ENCODE measurements at regions not wholly inside any gene's neighbourhood (a gene's known extent, or its start where the extent isn't known, plus 50 kb on each side); places are given as distances from the start of the nearest gene placed in this dataset.

DNA sequence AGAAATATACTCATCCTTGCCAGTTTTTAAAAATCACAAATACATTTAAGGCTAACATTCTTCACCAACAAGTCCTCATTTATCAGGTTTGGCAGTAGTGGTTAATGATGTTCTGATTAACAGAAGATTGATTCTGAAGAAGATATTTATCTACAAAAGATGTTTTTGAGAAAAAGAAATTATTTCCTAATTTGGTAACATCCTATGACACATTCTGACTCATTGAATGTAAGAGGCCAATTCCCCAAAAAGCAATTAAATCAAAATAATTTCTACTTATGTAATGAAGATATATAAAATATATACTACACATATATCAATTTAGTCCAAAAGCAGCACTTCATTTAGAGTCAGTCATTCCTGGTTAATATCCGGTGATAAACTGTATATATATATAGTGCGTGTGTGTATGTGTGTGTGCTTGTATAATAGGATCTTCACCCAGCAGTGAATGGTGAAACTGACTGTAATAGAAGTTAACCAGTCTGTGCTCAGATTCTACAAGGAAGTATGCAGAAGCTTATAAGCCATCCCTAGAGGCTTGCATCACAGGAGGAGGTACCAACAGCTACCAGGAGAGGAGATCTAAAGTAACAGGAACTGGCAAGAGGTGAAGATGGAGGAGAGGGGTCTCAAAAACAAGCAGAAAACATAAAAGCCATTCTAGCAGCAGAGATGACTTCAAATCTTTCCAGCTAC lies 82.9 kb upstream of the MARCKS start:
- TF ChIP-seq POLR2AphosphoS5 (IDR thresholded peaks at IDR 0.05; ENCODE audit: low read depth, low read length) = no peak
- TF ChIP-seq, protein P1, sequence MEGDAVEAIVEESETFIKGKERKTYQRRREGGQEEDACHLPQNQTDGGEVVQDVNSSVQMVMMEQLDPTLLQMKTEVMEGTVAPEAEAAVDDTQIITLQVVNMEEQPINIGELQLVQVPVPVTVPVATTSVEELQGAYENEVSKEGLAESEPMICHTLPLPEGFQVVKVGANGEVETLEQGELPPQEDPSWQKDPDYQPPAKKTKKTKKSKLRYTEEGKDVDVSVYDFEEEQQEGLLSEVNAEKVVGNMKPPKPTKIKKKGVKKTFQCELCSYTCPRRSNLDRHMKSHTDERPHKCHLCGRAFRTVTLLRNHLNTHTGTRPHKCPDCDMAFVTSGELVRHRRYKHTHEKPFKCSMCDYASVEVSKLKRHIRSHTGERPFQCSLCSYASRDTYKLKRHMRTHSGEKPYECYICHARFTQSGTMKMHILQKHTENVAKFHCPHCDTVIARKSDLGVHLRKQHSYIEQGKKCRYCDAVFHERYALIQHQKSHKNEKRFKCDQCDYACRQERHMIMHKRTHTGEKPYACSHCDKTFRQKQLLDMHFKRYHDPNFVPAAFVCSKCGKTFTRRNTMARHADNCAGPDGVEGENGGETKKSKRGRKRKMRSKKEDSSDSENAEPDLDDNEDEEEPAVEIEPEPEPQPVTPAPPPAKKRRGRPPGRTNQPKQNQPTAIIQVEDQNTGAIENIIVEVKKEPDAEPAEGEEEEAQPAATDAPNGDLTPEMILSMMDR (IDR thresholded peaks at IDR 0.05) = no peak
- TF ChIP-seq REST (IDR thresholded peaks at IDR 0.05; ENCODE audit: insufficient read depth in 1 of 2, low read depth in 2 of 2, low read length in 1 of 2) = no peak
- TF ChIP-seq SIN3A (IDR thresholded peaks at IDR 0.05; ENCODE audit: borderline replicate concordance, insufficient read depth, low read depth, low read length) = no peak
